Adrenal gland (tissue), 5 donors: ENCODE measurements at regions not wholly inside any gene's neighbourhood (a gene's known extent, or its start where the extent isn't known, plus 50 kb on each side); places are given as distances from the start of the nearest gene placed in this dataset.

ENCODE experiments used
- CTCF ChIP-seq, 6 experiments: fragments of 450-650 bp in 4 of 6; fragments of 200-600 bp in 2 of 6; sonication (generic) in 1 of 6; IDR thresholded peaks; 1 replicate in 5 of 6; 2 replicates in 1 of 6; pipeline versions ENCODE4 v1.5.1 to v1.8.0; 2016 to 2021; ENCODE audit warnings: antibody characterized with exemption in 6 of 6, mild to moderate bottlenecking in 2 of 6, moderate library complexity in 1 of 6
- POLR2A ChIP-seq, 2 donors: fragments of 450-650 bp; IDR thresholded peaks; one replicate each; pipeline ENCODE4 v1.6.1; 2017; ENCODE audit warnings: antibody characterized with exemption in 2 of 2, mild to moderate bottlenecking in 2 of 2, moderate library complexity in 1 of 2
- donor health status: DM: no; HTN: no; CAD: no.

DNA sequence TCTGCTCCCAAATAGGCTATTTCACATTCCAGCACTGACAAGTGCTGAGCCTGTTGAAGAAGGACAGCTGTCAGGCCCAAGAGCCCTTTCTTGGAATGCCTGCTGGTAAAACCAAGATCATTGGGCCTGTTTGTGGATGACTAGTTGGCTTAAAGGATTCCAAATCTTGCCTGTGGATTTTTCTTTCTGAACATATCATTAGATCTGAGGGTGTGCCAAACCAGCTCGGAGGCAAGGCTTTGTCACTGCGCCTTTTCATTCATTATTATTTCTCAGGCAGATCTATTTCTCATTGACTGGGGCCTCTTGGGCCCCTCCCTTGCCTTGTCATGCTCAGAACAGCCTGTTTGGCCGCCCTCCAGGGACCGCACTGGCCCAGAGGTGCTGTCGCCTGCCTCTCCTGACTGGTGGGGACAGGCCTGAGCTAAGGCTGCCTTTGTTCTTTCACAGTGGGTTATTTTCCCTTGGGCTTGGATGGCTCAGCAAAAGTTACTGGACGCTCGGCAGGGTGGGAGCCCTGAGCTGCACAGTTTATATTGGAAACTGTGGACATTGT is 222.7 kb upstream of the SESN3 start:
- TF ChIP-seq POLR2A (IDR thresholded peaks at IDR 0.05) (no peak), CTCF (IDR thresholded peaks at IDR 0.05) (no peak)
